SH-SY5Y (cell line): ENCODE measurements at regions not wholly inside any gene's neighbourhood (a gene's known extent, or its start where the extent isn't known, plus 50 kb on each side); places are given as distances from the start of the nearest gene placed in this dataset.

Source experiments
- GATA2 ChIP-seq: IDR thresholded peaks from 2 replicates; pipeline ENCODE4 v1.6.1; 2011; ENCODE audit warnings: mild to moderate bottlenecking, low read depth, low read length
- GATA3 ChIP-seq: IDR thresholded peaks from 2 replicates; pipeline ENCODE4 v1.6.1; 2011; ENCODE audit warnings: low read depth, mild to moderate bottlenecking, low read length, moderate library complexity

GRCh38 chr1:168795681-168796080, 66.7 kb upstream of the DPT start:
- TF ChIP-seq GATA2 (no peak), GATA3 (no peak)
